ENCODE measurements at regions not wholly inside any gene's neighbourhood (a gene's known extent, or its start where the extent isn't known, plus 50 kb on each side); places are given as distances from the start of the nearest gene placed in this dataset.

DNA sequence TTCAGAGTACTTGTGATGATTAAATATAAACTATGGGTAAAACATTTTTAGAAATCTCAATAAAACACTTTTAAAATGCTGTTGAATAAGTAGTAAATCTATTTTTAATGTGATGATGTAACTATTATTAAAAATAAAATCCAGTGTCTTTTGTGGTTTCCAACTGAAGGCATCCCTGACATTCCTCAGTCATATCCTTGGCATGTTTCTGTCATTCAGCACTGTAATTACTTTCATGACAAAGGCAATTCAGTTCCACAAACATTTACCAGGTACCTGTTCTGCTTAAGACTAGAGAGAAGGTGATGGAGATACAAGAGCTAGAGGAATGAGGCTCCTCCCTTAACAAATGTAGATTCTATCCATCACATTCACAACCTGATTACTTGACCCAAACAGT, 518.7 kb upstream of the MAP3K7 start:
- intact Hi-C loops (cut with DNase I; ENCODE audit: low total_unique reads) = no loop called here
- no peak overlapping the region for H3K27ac ChIP-seq
- H3K9me3 ChIP-seq = no peaks in the 10 kb centered on the region
- DNase-seq (ENCODE audit: low spot score in 2 of 2) = no peak
- H3K4me1 ChIP-seq = no peaks in the 10 kb centered on the region
- TF ChIP-seq POLR2A (IDR thresholded peaks at IDR 0.05) (no peak), CTCF (IDR thresholded peaks at IDR 0.05) (no peak), POLR2AphosphoS5 (IDR thresholded peaks at IDR 0.05) (no peak)
- H3K36me3 ChIP-seq = no peaks in the 10 kb centered on the region
- no peak overlapping the region for H3K4me3 ChIP-seq
- H3K27me3 ChIP-seq = no peaks in the 10 kb centered on the region

DNA sequence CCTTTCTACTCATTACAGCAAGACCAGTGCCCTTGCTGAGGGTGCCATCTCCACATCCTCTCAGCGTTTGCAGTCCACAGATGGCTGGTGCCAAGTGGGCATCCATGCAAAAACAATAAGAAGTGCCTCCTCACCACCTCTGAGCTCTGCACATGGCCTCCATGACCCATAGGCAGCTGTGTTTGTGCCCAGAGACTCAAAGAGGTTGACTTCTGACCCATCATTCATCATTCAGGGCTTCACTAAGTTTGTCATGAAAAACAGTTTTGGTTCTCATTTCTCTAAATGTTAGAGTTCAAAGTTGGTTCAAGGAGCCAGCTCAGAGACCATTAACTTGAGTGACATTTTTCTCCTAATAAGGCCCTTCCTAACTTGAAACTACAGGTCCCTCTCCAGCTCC, 512.6 kb upstream of the MAP3K7 start:
- TF ChIP-seq CTCF (IDR thresholded peaks at IDR 0.05) (no peak), POLR2A (IDR thresholded peaks at IDR 0.05) (no peak), POLR2AphosphoS5 (IDR thresholded peaks at IDR 0.05) (no peak)
- Histone ChIP-seq H3K4me3 (no peak overlapping the region), H3K36me3 (no peaks in the 10 kb centered on the region), H3K4me1 (no peaks in the 10 kb centered on the region), H3K27me3 (no peaks in the 10 kb centered on the region), H3K9me3 (no peaks in the 10 kb centered on the region), H3K27ac (no peak overlapping the region)
- no peak for DNase-seq (ENCODE audit: low spot score in 2 of 2)
- intact Hi-C loops (cut with DNase I; ENCODE audit: low total_unique reads) = no loop called here

DNA sequence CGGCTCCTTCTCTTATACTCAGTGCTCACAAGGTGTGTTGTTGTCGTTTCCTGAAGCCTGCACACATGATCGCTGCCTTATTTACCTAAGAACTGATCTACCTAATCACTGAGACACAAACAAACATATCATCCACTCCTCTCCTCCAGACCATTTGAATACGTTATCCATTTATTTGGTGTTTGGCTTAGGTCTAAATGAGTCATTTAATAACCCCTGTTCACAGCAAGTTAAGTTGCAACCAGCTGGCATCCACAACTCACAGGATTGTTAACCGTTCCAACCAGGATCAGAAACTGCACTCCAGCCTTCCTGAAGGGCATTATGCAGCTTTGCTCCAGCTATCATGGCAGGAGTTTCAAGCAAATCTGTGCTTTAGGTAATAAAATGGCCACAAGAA, 511.1 kb upstream of the MAP3K7 start:
- Histone ChIP-seq H3K4me3 (no peak overlapping the region), H3K4me1 (no peaks in the 10 kb centered on the region), H3K9me3 (no peaks in the 10 kb centered on the region), H3K36me3 (no peaks in the 10 kb centered on the region), H3K27ac (no peak overlapping the region), H3K27me3 (no peaks in the 10 kb centered on the region)
- TF ChIP-seq POLR2AphosphoS5 (IDR thresholded peaks at IDR 0.05) (no peak), CTCF (IDR thresholded peaks at IDR 0.05) (no peak), POLR2A (IDR thresholded peaks at IDR 0.05) (no peak)
- no peak for DNase-seq (ENCODE audit: low spot score in 2 of 2)
- intact Hi-C loops (cut with DNase I; ENCODE audit: low total_unique reads) = no loop called here

DNA sequence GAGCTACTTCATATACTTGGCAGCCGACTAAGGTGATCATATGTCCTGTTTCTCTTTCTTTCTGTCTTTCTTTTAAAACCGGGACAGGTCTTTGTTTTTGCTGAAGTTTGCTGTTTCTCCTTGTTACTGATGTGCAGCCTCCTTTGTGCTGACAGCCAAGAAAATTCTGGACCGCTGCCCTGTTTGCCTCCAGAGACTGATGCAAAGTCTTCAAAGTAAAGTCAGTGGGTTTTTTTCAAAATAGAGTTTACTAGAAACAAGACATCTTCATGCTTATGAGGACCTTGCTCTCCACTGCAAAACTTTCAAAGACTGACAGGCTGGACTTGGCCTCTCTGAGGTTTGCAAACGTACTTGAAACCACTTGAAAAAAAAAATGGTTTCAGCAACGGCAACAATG, 510.5 kb upstream of the MAP3K7 start:
- TF ChIP-seq POLR2A (IDR thresholded peaks at IDR 0.05) (no peak), CTCF (IDR thresholded peaks at IDR 0.05) (no peak), POLR2AphosphoS5 (IDR thresholded peaks at IDR 0.05) (no peak)
- DNase-seq (ENCODE audit: low spot score in 2 of 2) = no peak

DNA sequence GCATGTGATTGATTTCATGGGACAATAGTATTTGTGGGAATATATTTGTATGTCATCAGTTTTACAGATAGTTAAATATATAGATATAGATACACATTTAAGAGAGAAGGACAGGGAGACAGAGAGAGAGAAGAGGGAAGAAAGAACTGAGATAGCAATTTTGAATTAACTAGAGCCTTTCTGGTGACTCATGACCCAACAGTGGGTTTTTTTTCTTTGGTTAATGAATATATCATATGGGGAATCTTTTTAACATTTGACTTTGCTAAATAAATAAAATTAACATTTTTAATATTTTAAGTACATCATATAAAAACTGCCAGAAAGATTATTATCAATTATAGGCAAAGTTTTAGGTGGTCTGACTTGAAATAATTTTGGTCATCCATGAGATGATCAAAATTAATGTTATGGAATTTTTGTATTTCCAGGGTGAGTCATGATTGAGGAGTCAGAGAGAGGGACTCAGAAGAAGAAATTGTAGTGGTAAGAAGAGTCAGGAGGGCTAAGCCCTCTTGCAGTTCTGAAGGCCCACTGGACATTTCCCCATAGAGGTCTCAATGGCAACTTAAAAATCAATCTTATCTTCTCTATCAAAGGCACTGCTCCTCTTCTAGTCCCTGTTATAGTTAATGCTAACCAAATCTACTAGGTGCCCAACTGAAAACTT, 508.1 kb upstream of the MAP3K7 start:
- no peaks in the 10 kb centered on the region for H3K27me3 ChIP-seq
- no peak for DNase-seq (ENCODE audit: low spot score in 2 of 2)

More for the DNA sequence above, 510.5 kb upstream of the MAP3K7 start:
- H3K4me3 ChIP-seq = no peak overlapping the region
- intact Hi-C loops (cut with DNase I; ENCODE audit: low total_unique reads) = no loop called here
- H3K4me1 ChIP-seq = no peaks in the 10 kb centered on the region
- no peaks in the 10 kb centered on the region for H3K36me3 ChIP-seq
- no peaks in the 10 kb centered on the region for H3K9me3 ChIP-seq
- H3K27me3 ChIP-seq = no peaks in the 10 kb centered on the region
- H3K27ac ChIP-seq = no peak overlapping the region

More for the DNA sequence above, 508.1 kb upstream of the MAP3K7 start:
- no peak for TF ChIP-seq CTCF (IDR thresholded peaks at IDR 0.05)
- TF ChIP-seq POLR2AphosphoS5 (IDR thresholded peaks at IDR 0.05) = no peak
- TF ChIP-seq POLR2A (IDR thresholded peaks at IDR 0.05) = no peak
- Histone ChIP-seq H3K36me3 (no peaks in the 10 kb centered on the region), H3K4me1 (no peaks in the 10 kb centered on the region), H3K27ac (no peak overlapping the region), H3K9me3 (no peaks in the 10 kb centered on the region), H3K4me3 (no peak overlapping the region)
- intact Hi-C loops (cut with DNase I; ENCODE audit: low total_unique reads) = no loop called here

Data from breast epithelium (tissue), 4 donors.